Tibial nerve (tissue), 4 donors: ENCODE measurements at regions not wholly inside any gene's neighbourhood (a gene's known extent, or its start where the extent isn't known, plus 50 kb on each side); places are given as distances from the start of the nearest gene placed in this dataset.

Experiments used
- DNase-seq, 2 donors: peaks; one replicate each; pipeline ENCODE4 v3.0.0-alpha.2; 2019; ENCODE audit warnings: low spot score in 2 of 2
- H3K27ac ChIP-seq, 4 donors: fragments of 200-600 bp; sonication (generic) in 3 of 4; one replicate each; pipeline ENCODE4 v1.5.1; 2017 to 2019; ENCODE audit warnings: mild to moderate bottlenecking in 1 of 4
- H3K27me3 ChIP-seq, 2 donors: fragments of 200-600 bp; sonication (generic) in 1 of 2; one replicate each; pipeline versions ENCODE4 v1.5.1 to v1.6.0; 2017 to 2019
- H3K36me3 ChIP-seq, 3 donors: fragments of 200-600 bp; sonication (generic); one replicate each; pipeline ENCODE4 v1.5.1; 2018 to 2019
- H3K4me1 ChIP-seq, 4 donors: fragments of 200-600 bp; sonication (generic) in 3 of 4; one replicate each; pipeline ENCODE4 v1.5.1; 2017 to 2019
- H3K4me3 ChIP-seq, 4 donors: fragments of 200-600 bp; sonication (generic) in 3 of 4; one replicate each; pipeline ENCODE4 v1.5.1; 2017 to 2019; ENCODE audit warnings: mild to moderate bottlenecking in 1 of 4, moderate library complexity in 1 of 4
- H3K9me3 ChIP-seq, 4 donors: fragments of 200-600 bp; sonication (generic) in 3 of 4; one replicate each; pipeline ENCODE4 v1.5.1; 2017 to 2019
- EP300 ChIP-seq, 2 donors: sonication (generic); formaldehyde crosslinking; IDR thresholded peaks; one replicate each; pipeline ENCODE4 v1.6.1; 2017; ENCODE audit warnings: antibody characterized with exemption in 2 of 2, mild to moderate bottlenecking in 1 of 2
- POLR2A ChIP-seq, 2 donors: fragments of 450-650 bp; IDR thresholded peaks; one replicate each; pipeline ENCODE4 v1.6.1; 2017; ENCODE audit warnings: antibody characterized with exemption in 2 of 2, mild to moderate bottlenecking in 2 of 2, moderate library complexity in 2 of 2
- WGBS, 2 donors: methylation state at CpG; one replicate each; pipeline ENCODE4 v1.1.5; 2018; 5-methylcytosine and 5-hydroxymethylcytosine counted together
- TF ChIP-seq, protein P1 (sequence below), 5 experiments: fragments of 200-600 bp in 3 of 5; fragments of 450-650 bp in 2 of 5; sonication (generic) in 3 of 5; IDR thresholded peaks; one replicate each; pipeline ENCODE4 v1.5.1; 2016 to 2019; ENCODE audit warnings: antibody characterized with exemption in 5 of 5, mild to moderate bottlenecking in 3 of 5, moderate library complexity in 2 of 5

DNA sequence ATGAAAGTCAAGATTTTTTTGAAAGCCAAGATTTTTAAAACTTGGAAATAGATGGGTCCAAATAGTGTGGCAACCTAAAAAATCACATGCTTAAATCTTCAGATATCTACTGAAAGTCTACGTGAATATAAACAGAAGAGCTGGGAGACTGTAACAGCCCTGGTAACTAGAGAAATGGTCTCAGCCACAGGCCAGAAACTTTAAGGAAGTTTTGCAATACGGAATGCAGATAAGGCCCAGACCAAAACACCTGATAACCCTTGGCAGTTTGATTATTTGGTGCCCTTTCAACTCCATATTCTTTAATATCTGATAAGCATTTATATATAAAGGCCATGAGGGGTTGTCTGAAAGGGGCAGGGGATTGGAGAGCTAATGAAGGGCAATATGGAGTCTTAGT, 537.3 kb upstream of the TGFBR2 start:
- Histone ChIP-seq H3K9me3 (no peaks in the 10 kb centered on the region), H3K36me3 (no peaks in the 10 kb centered on the region), H3K4me3 (no peak overlapping the region), H3K4me1 (no peaks in the 10 kb centered on the region), H3K27me3 (no peaks in the 10 kb centered on the region), H3K27ac (no peak overlapping the region)
- 81 to 90% methylated on average over 2 of the region's 2 CpGs for WGBS, 2 donors
- TF ChIP-seq, protein P1, sequence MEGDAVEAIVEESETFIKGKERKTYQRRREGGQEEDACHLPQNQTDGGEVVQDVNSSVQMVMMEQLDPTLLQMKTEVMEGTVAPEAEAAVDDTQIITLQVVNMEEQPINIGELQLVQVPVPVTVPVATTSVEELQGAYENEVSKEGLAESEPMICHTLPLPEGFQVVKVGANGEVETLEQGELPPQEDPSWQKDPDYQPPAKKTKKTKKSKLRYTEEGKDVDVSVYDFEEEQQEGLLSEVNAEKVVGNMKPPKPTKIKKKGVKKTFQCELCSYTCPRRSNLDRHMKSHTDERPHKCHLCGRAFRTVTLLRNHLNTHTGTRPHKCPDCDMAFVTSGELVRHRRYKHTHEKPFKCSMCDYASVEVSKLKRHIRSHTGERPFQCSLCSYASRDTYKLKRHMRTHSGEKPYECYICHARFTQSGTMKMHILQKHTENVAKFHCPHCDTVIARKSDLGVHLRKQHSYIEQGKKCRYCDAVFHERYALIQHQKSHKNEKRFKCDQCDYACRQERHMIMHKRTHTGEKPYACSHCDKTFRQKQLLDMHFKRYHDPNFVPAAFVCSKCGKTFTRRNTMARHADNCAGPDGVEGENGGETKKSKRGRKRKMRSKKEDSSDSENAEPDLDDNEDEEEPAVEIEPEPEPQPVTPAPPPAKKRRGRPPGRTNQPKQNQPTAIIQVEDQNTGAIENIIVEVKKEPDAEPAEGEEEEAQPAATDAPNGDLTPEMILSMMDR (IDR thresholded peaks at IDR 0.05) = no peak
- TF ChIP-seq EP300 (IDR thresholded peaks at IDR 0.05) (no peak), POLR2A (IDR thresholded peaks at IDR 0.05) (no peak)
- no peak for DNase-seq

DNA sequence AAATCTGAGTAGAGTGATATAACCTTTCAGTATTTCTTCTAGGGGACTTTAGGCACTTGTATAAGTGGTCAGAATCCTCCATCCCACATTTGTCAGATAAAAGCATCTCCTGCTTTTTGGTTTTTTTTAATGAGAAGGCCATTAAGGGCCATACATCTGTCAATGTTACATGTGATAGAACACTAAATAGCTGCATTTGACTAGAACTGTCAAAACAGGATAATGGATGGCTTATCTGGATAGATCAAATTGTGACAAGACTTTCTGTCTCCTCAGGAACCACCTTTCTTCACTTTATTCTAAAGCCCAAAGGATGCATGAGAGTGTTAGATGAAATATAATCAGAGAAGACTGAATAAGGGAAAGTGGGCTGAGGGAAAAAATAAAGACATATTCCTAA, 533.4 kb upstream of the TGFBR2 start:
- Histone ChIP-seq H3K27me3 (no peaks in the 10 kb centered on the region), H3K4me3 (no peak overlapping the region), H3K9me3 (peaks cover 0 to 8% (median 0%) of the 10 kb centered on the region in 4 donors), H3K4me1 (no peaks in the 10 kb centered on the region), H3K36me3 (no peaks in the 10 kb centered on the region), H3K27ac (no peak overlapping the region)
- no peak for DNase-seq
- TF ChIP-seq EP300 (IDR thresholded peaks at IDR 0.05) (no peak), POLR2A (IDR thresholded peaks at IDR 0.05) (no peak)
- TF ChIP-seq, protein P1 (IDR thresholded peaks at IDR 0.05) = no peak

DNA sequence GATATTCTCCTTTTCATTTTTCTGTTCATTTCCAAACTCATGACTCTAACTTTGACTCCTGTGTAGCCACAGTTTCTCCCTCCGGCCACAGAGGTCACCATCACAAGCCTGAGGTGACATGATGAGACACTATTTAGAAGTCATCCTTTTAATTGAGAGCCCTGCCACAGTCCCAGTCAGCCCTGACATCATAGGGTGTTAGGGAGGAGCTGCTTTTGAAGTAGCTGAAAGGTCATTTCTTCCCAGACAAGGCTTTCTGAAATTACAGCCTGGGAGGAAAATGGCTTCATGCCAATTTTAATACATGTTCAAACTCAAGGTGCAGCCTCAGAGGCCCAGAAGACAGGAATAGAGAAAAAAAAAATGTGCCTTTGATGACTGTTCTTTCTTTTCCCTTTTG, 532.8 kb upstream of the TGFBR2 start:
- H3K27ac ChIP-seq = no peak overlapping the region
- H3K9me3 ChIP-seq = peaks cover 0 to 8% (median 0%) of the 10 kb centered on the region in 4 donors
- H3K4me3 ChIP-seq = no peak overlapping the region
- WGBS, 2 donors = 29 to 39% methylated on average over 1 of the region's 1 CpG
- H3K27me3 ChIP-seq = no peaks in the 10 kb centered on the region
- TF ChIP-seq POLR2A (IDR thresholded peaks at IDR 0.05) = no peak
- TF ChIP-seq, protein P1 (IDR thresholded peaks at IDR 0.05) = no peak
- no peak for TF ChIP-seq EP300 (IDR thresholded peaks at IDR 0.05)
- H3K4me1 ChIP-seq = no peaks in the 10 kb centered on the region
- no peaks in the 10 kb centered on the region for H3K36me3 ChIP-seq
- DNase-seq = no peak

DNA sequence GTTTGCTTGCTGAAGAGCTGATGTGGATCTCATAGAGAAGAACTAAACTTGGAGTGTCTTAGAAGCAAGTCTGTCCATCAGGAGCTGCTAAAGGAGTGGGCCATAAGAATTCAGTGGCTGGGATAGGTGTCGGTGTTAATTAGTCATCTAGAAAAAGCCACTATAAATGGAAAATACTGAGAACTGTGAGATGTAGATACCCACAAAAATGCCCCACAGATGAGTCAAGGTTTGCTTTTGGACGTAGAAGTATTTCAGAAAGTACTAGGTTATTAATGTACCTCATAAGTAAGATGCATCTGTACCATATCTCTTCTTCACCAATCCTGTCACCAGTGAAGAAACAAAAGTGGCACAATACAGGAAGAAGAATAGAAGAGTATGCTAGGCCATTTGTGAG, 530.9 kb upstream of the TGFBR2 start:
- WGBS, 2 donors = 91 to 96% methylated on average over 2 of the region's 2 CpGs
- no peak for DNase-seq

DNA sequence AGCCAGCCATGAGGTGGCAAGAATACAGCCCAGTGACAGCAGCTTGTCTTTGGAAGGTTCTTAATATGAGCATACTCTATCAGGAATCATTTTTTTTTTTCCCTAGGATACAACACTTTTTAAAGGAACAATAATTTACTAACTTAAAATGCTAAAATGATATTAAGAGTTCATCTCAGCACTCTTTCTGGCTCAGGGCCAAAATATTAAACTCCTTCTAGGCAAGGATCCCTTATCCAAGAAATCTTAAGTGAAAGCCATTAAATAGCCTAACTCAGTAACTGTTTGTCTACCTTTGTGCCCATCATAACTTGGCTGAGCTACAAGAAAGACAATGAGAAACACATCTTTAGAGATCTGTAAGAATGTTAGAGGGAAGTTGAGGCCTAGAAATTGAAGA, 529.5 kb upstream of the TGFBR2 start:
- no peaks in the 10 kb centered on the region for H3K4me1 ChIP-seq
- DNase-seq = no peak
- peaks cover 0 to 8% (median 0%) of the 10 kb centered on the region in 4 donors for H3K9me3 ChIP-seq
- TF ChIP-seq EP300 (IDR thresholded peaks at IDR 0.05) = no peak
- TF ChIP-seq, protein P1 (IDR thresholded peaks at IDR 0.05) = no peak
- no peak overlapping the region for H3K4me3 ChIP-seq
- no peak overlapping the region for H3K27ac ChIP-seq
- no peaks in the 10 kb centered on the region for H3K36me3 ChIP-seq
- H3K27me3 ChIP-seq = no peaks in the 10 kb centered on the region

More for the DNA sequence above, 530.9 kb upstream of the TGFBR2 start:
- TF ChIP-seq EP300 (IDR thresholded peaks at IDR 0.05) = no peak
- TF ChIP-seq, protein P1 (IDR thresholded peaks at IDR 0.05) = no peak
- TF ChIP-seq POLR2A (IDR thresholded peaks at IDR 0.05) = no peak
- no peak overlapping the region for H3K4me3 ChIP-seq
- H3K9me3 ChIP-seq = peaks cover 0 to 8% (median 0%) of the 10 kb centered on the region in 4 donors
- H3K27ac ChIP-seq = no peak overlapping the region
- no peaks in the 10 kb centered on the region for H3K27me3 ChIP-seq
- no peaks in the 10 kb centered on the region for H3K36me3 ChIP-seq
- H3K4me1 ChIP-seq = no peaks in the 10 kb centered on the region
